ENCODE measurements at regions not wholly inside any gene's neighbourhood (a gene's known extent, or its start where the extent isn't known, plus 50 kb on each side); places are given as distances from the start of the nearest gene placed in this dataset.

DNA sequence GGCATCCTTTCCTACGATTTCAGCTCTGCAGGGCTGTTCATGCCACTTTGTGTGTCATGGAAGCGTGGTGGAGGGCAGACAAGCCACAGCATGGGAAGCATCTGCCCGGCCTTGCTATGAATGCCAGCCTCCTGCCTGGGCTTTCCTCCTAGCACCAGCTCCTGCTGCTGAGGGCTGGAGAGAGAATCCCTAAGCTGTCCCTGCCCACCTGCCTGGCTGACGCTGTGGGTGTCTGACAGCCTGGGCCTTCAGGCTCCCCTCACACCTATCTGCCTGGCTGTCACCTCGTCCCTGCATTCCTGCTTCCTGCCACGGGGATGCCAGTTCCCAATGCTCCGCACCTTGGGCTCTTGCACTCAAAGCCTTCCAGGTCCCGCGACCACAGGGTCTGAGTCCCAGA is 606.5 kb upstream of the MGMT start:
- no peak for DNase-seq (ENCODE audit: low spot score)
- no peak for TF ChIP-seq CTCF (IDR thresholded peaks at IDR 0.05; ENCODE audit: extremely low read depth, missing control alignments)

DNA sequence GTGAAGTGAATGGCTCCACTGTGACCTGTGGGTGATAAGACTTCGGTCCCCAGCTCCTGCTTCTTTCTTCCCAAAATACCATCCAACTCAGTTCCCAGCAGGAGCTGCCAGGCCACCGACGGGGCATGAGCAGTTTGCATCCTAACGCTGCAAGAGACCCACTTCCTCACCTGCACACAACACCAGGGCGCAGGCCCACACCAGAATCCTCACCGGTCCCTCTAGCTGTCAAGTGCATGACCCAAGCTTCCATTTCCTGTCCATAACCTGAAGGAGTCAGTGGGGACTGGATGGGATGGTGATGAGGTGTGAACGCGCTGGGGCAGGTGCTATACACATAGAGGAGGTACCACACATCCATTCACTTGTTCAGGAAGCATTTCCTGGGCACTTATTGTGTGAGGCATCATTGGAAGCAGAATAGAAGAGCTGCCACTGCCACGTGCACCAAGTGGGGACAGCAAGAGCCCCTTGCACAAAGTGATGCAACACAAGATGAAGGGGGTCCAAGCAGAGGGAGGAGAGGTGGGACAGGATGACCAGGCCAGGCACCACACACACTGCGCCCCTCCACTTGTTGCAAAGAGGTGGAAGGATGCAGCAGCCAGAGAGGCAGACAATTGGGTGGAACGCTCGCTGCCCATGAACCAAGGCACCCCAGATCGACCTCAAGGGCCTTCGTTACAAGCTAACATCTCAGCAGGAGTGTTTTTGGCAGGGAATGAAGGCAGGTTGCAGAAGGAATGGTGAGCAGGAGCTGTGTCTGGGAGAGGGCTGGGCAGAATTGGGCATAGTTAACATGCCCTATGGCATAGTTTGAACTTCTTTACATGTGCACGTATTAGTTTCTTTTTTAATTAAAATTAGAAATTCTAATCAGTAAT is 605.8 kb upstream of the MGMT start:
- DNase-seq (ENCODE audit: low spot score) = no peak
- TF ChIP-seq CTCF (IDR thresholded peaks at IDR 0.05; ENCODE audit: extremely low read depth, missing control alignments) = no peak

DNA sequence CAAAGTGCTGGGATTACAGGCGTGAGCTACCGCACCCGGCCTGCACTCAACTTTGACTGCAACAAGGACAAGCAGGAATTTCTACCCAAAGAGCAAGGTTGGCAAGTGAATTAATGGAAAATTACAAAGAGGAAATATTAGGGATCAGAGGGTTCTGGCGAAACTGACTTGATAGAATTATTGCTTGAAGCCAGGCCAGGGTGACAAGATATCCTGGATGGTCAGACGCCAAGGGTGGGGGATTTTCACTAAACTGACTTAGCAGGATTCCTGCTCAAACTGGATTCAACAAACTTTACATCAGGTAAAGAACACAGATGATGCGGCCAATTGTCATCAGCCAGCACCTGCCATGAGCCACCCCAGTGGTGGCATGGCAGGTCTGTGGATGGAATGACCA is 603.6 kb upstream of the MGMT start:
- no peak for TF ChIP-seq CTCF (IDR thresholded peaks at IDR 0.05; ENCODE audit: extremely low read depth, missing control alignments)
- DNase-seq (ENCODE audit: low spot score) = no peak

DNA sequence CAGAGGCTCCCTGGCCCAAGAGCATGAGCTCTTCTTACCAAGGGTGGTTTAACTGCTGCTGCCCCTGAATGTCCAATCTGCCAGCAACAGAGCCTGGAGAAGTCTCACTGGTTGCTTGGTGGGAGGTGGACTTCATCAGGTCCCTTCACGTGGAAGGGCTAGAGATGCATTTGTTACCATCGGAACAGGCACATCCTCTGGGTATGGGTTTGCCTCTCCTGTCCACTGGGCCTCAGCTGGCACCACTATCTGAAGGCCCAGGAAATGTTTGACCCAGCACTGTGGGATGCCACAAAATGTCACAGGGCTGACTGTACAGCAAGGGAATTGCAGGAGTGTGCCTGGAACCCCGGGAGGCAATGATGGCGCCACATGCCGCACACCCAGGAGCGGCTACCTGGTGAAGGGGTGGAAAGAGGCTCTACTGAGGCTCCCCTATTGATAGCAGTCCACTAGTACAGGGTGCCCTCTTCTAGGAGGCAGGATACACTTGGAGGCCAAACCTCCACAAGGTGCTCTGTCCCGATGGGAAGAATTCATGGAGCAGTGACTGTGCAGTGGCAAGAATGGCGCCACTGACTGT is 603.1 kb upstream of the MGMT start:
- TF ChIP-seq CTCF (IDR thresholded peaks at IDR 0.05; ENCODE audit: extremely low read depth, missing control alignments) = no peak
- DNase-seq (ENCODE audit: low spot score) = no peak

GRCh38 chr10:128864554-128865295 is 602.3 kb upstream of the MGMT start:
- TF ChIP-seq CTCF (IDR thresholded peaks at IDR 0.05; ENCODE audit: extremely low read depth, missing control alignments) = no peak
- DNase-seq (ENCODE audit: low spot score) = no peak

DNA sequence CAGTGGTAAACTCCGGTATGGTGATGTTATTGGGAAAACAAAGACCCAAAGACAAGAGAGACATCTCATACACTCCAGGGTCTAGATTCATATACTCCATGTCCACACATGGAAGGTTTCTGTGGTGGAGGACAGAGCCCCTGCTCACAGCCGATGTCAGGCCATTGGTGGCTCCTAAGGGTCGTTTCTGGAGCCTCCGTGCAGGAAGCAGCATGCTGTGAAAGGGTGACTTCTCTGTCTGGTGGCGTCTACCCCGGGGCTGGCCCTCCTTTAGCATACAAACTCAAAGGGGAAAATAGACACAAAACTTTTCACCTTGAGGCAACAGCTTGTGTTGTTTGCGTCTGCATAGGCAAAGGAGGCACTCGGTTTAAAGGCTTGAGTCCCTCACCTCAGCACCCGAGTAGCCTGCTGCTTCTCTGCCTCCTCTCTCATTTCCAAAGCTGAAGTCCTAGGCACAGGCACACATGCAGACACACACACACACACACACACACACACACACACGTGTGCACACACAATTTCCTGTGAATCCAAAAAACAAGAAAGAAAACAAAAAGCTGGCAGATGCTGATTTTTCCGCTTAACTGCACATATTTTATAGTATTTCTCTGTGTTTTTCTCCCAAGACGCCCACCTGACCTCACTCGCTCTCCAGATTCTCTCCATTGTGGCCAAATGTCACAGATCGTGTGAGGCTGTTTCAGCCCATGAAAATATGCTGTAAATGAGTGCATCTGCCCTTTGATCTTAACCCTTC is 601.4 kb upstream of the MGMT start:
- DNase-seq (ENCODE audit: low spot score) = no peak
- TF ChIP-seq CTCF (IDR thresholded peaks at IDR 0.05; ENCODE audit: extremely low read depth, missing control alignments) = no peak
